Parathyroid adenoma (tissue), 2 donors: ENCODE measurements at regions not wholly inside any gene's neighbourhood (a gene's known extent, or its start where the extent isn't known, plus 50 kb on each side); places are given as distances from the start of the nearest gene placed in this dataset.

ENCODE experiments used
- H2AFZ ChIP-seq: fragments of 300-600 bp; sonication (generic); one replicate; pipeline ENCODE4 v1.7.0; 2017; ENCODE audit warnings: antibody characterized with exemption, mild to moderate bottlenecking
- H3K27ac ChIP-seq: fragments of 300-600 bp; sonication (generic); one replicate; pipeline ENCODE4 v1.7.0; 2017
- H3K27me3 ChIP-seq: fragments of 300-600 bp; sonication (generic); one replicate; pipeline ENCODE4 v1.7.0; 2017; ENCODE audit warnings: low read length; ENCODE audit not compliant: control insufficient read depth, insufficient read depth
- H3K36me3 ChIP-seq: fragments of 300-600 bp; sonication (generic); one replicate; pipeline ENCODE4 v1.7.0; 2017; ENCODE audit warnings: low read length; ENCODE audit not compliant: control insufficient read depth, insufficient read depth
- H3K4me1 ChIP-seq: fragments of 300-600 bp; sonication (generic); one replicate; pipeline ENCODE4 v1.7.0; 2017; ENCODE audit warnings: control low read depth
- H3K4me2 ChIP-seq: fragments of 300-600 bp; sonication (generic); one replicate; pipeline ENCODE4 v1.7.0; 2017; ENCODE audit warnings: low read length
- H3K4me3 ChIP-seq: fragments of 300-600 bp; sonication (generic); one replicate; pipeline ENCODE4 v1.7.0; 2017; ENCODE audit warnings: low read depth, low read length
- H3K79me2 ChIP-seq: fragments of 300-600 bp; sonication (generic); one replicate; pipeline ENCODE4 v1.7.0; 2017; ENCODE audit warnings: control low read depth
- H3K9ac ChIP-seq: fragments of 300-600 bp; sonication (generic); one replicate; pipeline ENCODE4 v1.7.0; 2017; ENCODE audit warnings: mild to moderate bottlenecking
- H3K9me3 ChIP-seq: fragments of 300-600 bp; sonication (generic); one replicate; pipeline ENCODE4 v1.7.0; 2017; ENCODE audit warnings: low read length; ENCODE audit not compliant: control insufficient read depth
- TF ChIP-seq, protein P1 (sequence below): fragments of 300-600 bp; sonication (generic); IDR thresholded peaks from one replicate; pipeline ENCODE4 v1.7.0; 2017; ENCODE audit warnings: antibody characterized with exemption, mild to moderate bottlenecking
- donor health status: primary hyperparathyroidism.

DNA sequence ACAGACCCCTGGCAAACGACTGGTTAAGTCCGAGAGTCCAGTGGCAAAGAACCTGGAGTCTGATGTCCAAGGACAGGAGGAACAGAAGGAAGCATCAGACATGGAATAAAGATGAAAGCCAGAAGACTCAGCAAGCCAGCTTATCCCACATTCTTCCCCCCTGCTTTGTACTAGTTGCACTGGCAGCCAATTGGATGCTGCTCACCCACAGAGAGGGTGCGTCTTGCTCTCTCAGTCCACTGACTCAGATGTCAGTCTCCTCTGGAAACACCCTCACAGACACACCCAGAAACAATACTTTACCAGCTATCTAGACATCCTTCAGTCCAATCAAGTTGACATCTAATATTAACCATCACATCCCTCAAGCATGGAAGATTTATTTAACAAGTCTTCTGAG is 1265.8 kb upstream of the CNTN5 start:
- Histone ChIP-seq H3K4me1 (no peaks in the 10 kb centered on the region), H3K79me2 (no peaks in the 10 kb centered on the region)

DNA sequence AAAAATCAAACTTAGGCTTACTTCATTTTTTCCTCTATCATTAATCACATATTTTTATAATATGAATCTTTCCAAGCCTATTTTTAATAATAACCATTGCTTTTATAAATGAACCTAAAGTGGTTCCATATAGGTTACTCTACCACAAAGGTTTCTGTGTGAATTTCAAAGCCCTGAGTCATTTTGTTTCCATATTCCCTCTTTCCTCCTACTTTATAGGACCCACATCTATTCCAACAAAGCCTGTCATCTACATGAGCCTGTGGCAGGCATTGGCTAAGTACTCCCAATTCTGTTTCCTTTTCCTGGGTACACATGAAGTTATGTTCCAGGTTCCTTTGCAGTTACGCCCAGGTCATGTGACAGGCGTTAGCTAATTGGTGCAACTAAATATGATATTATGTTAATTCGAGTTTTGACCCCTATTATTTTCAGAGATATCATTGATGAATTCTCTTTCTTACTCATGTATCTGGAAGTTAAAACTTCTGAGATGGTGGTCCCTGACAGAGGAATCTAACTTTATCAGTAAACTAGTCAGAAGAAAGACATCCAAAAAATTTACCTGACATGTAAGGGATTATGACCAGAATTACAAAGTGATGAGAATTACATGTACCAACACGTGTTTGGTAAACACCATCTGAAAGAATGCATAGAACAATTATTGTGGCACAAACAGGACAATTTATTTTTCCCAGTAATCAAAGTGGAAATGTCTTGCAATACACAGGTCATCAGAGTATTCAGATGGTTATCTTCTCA is 1264.0 kb upstream of the CNTN5 start:
- H3K27ac ChIP-seq = no peak overlapping the region
- no peaks in the 10 kb centered on the region for H3K9me3 ChIP-seq
- no peaks in the 10 kb centered on the region for H3K4me1 ChIP-seq
- H3K9ac ChIP-seq = no peak overlapping the region
- H3K79me2 ChIP-seq = no peaks in the 10 kb centered on the region
- no peak overlapping the region for H2AFZ ChIP-seq
- H3K4me2 ChIP-seq = no peak overlapping the region
- no peaks in the 10 kb centered on the region for H3K27me3 ChIP-seq
- no peaks in the 10 kb centered on the region for H3K36me3 ChIP-seq
- no peak overlapping the region for H3K4me3 ChIP-seq
- TF ChIP-seq, protein P1, sequence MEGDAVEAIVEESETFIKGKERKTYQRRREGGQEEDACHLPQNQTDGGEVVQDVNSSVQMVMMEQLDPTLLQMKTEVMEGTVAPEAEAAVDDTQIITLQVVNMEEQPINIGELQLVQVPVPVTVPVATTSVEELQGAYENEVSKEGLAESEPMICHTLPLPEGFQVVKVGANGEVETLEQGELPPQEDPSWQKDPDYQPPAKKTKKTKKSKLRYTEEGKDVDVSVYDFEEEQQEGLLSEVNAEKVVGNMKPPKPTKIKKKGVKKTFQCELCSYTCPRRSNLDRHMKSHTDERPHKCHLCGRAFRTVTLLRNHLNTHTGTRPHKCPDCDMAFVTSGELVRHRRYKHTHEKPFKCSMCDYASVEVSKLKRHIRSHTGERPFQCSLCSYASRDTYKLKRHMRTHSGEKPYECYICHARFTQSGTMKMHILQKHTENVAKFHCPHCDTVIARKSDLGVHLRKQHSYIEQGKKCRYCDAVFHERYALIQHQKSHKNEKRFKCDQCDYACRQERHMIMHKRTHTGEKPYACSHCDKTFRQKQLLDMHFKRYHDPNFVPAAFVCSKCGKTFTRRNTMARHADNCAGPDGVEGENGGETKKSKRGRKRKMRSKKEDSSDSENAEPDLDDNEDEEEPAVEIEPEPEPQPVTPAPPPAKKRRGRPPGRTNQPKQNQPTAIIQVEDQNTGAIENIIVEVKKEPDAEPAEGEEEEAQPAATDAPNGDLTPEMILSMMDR = no peak

More for the DNA sequence above, 1265.8 kb upstream of the CNTN5 start:
- Histone ChIP-seq H3K36me3 (no peaks in the 10 kb centered on the region), H3K9me3 (no peaks in the 10 kb centered on the region), H3K27ac (no peak overlapping the region), H3K4me3 (no peak overlapping the region), H3K4me2 (no peak overlapping the region), H3K9ac (no peak overlapping the region), H3K27me3 (no peaks in the 10 kb centered on the region), H2AFZ (no peak overlapping the region)
- TF ChIP-seq, protein P1 = no peak

DNA sequence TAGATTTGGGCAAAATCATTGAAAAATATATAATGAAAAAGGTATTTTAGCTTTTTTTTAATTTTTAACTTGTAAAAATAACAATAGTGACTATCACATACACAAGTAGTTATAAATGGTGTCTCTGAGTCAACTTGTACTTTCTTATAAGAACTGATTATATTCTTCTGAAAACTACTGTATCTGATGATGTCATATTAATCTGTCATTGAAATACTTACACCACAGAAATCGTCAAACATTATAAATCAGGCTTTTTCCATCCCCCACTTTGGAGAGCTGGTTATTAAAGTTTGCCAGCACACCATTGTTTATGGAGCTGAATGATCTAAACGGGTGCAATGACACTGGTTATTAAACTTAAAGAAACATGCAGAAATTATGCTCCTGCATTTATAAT is 1259.6 kb upstream of the CNTN5 start:
- H3K9me3 ChIP-seq = no peaks in the 10 kb centered on the region
- H3K36me3 ChIP-seq = no peaks in the 10 kb centered on the region
- no peak overlapping the region for H2AFZ ChIP-seq
- no peak overlapping the region for H3K4me3 ChIP-seq
- no peak overlapping the region for H3K9ac ChIP-seq
- no peaks in the 10 kb centered on the region for H3K4me1 ChIP-seq
- no peak overlapping the region for H3K4me2 ChIP-seq
- no peaks in the 10 kb centered on the region for H3K79me2 ChIP-seq
- TF ChIP-seq, protein P1 = no peak
- H3K27me3 ChIP-seq = no peaks in the 10 kb centered on the region
- H3K27ac ChIP-seq = no peak overlapping the region

DNA sequence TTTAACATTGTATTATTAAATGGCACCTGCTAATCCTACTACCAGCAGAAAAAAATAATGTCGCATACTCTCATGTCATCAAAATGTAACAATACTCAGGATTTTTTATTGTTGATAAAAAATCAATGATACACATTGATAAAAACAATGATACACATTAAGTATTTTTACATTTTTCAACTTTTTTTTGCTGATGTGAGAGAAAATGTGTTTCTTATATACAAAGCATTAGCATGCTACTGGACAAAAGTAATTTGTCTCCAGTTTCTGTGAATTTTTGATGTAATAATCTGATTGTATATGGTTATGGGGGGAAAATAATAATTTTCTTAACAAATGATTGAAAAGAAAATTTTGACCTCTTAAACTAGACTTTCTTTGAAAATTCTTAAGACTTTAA is 1256.6 kb upstream of the CNTN5 start:
- H3K4me3 ChIP-seq = no peak overlapping the region
- H3K79me2 ChIP-seq = no peaks in the 10 kb centered on the region
- TF ChIP-seq, protein P1 = no peak
- H3K9ac ChIP-seq = no peak overlapping the region
- H3K4me1 ChIP-seq = no peaks in the 10 kb centered on the region
- no peak overlapping the region for H3K27ac ChIP-seq
- H3K36me3 ChIP-seq = no peaks in the 10 kb centered on the region
- no peaks in the 10 kb centered on the region for H3K9me3 ChIP-seq
- no peak overlapping the region for H3K4me2 ChIP-seq
- no peak overlapping the region for H2AFZ ChIP-seq
- H3K27me3 ChIP-seq = no peaks in the 10 kb centered on the region

DNA sequence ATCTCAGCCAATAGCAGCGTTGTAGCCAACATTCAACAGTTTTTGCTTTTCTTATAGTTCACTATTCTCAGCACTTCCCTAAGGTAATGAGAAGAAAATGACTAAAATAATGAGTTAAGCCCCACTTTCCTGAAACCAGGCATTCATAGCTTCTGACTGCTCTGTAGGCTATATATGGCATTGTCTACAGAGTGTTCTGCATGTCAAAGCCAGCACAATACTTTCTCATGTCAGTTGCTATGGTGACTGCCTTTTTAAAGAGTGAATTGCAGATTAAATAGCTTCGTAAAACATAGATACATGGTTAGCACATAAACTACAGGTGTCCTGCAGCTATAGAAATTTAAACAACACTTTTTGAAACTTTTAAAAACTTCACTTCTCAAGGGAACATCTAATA is 1256.1 kb upstream of the CNTN5 start:
- Histone ChIP-seq H3K4me2 (no peak overlapping the region), H3K27me3 (no peaks in the 10 kb centered on the region), H3K79me2 (no peaks in the 10 kb centered on the region), H2AFZ (no peak overlapping the region), H3K9ac (no peak overlapping the region), H3K27ac (no peak overlapping the region), H3K4me1 (no peaks in the 10 kb centered on the region), H3K9me3 (no peaks in the 10 kb centered on the region), H3K36me3 (no peaks in the 10 kb centered on the region), H3K4me3 (no peak overlapping the region)
- TF ChIP-seq, protein P1 = no peak
